ENCODE measurements at regions not wholly inside any gene's neighbourhood (a gene's known extent, or its start where the extent isn't known, plus 50 kb on each side); places are given as distances from the start of the nearest gene placed in this dataset.

DNA sequence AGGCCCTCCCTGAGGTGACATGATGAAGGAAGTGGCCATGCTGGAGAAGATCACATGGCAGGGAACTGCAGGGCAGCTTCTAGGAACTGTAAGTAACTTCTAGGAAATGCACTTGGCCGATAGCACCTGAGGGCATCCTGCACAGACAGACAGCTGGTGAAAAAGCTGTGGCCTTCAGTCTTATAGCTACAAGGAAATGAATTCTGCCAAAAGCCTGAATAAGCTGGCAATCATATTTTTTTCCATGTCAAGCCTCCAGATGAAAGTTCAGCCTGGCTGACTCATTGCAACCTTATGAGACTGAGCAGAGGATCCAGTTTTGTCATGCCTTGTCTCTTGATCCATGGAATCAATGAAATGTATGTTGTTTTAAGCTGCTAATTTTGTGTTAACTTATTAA lies 91.1 kb upstream of the CACNA2D1 start:
- TF ChIP-seq CTCF (IDR thresholded peaks at IDR 0.05; ENCODE audit: low read depth, low read length, missing control alignments) = no peak
- no peak overlapping the region for H3K4me3 ChIP-seq (replicated peaks; ENCODE audit: low read depth, low read length)
- DNase-seq (ENCODE audit: extremely low read depth, low read depth) = no peak

GRCh38 chr7:82530361-82530760 lies 86.8 kb upstream of the CACNA2D1 start:
- no peak for DNase-seq (ENCODE audit: extremely low read depth, low read depth)

GRCh38 chr7:82528577-82529310 lies 85.2 kb upstream of the CACNA2D1 start:
- TF ChIP-seq CTCF (IDR thresholded peaks at IDR 0.05; ENCODE audit: low read depth, low read length, missing control alignments) = no peak
- H3K4me3 ChIP-seq (replicated peaks; ENCODE audit: low read depth, low read length) = no peak overlapping the region
- DNase-seq (ENCODE audit: extremely low read depth, low read depth) = no peak

More at GRCh38 chr7:82530361-82530760, 86.8 kb upstream of the CACNA2D1 start:
- TF ChIP-seq CTCF (IDR thresholded peaks at IDR 0.05; ENCODE audit: low read depth, low read length, missing control alignments) = no peak
- H3K4me3 ChIP-seq (replicated peaks; ENCODE audit: low read depth, low read length) = no peak overlapping the region

DNA sequence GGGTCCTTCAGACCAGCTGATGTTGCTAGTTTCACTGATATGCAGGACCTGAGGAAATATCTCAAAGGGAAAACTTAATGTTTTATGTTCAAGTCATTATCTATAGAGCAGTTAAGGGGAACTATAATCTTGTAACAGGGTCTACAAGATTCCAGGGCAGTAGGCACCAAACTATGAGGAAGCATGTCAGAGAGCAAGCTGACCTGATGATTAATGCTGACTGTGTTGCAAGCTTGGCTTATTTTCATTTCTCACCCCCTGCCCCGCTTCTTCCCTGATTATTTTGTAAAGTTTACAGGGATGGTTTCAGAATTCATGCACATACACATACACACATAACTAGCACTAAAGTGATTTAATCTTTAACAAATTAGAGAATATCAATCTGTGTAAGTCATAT lies 84.3 kb upstream of the CACNA2D1 start:
- no peak overlapping the region for H3K4me3 ChIP-seq (replicated peaks; ENCODE audit: low read depth, low read length)
- DNase-seq (ENCODE audit: extremely low read depth, low read depth) = no peak
- no peak for TF ChIP-seq CTCF (IDR thresholded peaks at IDR 0.05; ENCODE audit: low read depth, low read length, missing control alignments)

- TF ChIP-seq CTCF (IDR thresholded peaks at IDR 0.05; ENCODE audit: low read depth, low read length, missing control alignments) = no peak
- no peak overlapping the region for H3K4me3 ChIP-seq (replicated peaks; ENCODE audit: low read depth, low read length)
- no peak for DNase-seq (ENCODE audit: extremely low read depth, low read depth)
Observed at GRCh38 chr7:82521906-82522445, 78.4 kb upstream of the CACNA2D1 start.

- no peak for DNase-seq (ENCODE audit: extremely low read depth, low read depth)
- no peak for TF ChIP-seq CTCF (IDR thresholded peaks at IDR 0.05; ENCODE audit: low read depth, low read length, missing control alignments)
- no peak overlapping the region for H3K4me3 ChIP-seq (replicated peaks; ENCODE audit: low read depth, low read length)
Observed at GRCh38 chr7:82517050-82517449, 73.5 kb upstream of the CACNA2D1 start.

Measured in HFF-Myc (cell line).